H1 (cell line): ENCODE measurements at regions not wholly inside any gene's neighbourhood (a gene's known extent, or its start where the extent isn't known, plus 50 kb on each side); places are given as distances from the start of the nearest gene placed in this dataset.

Experiments used
- ASH2L ChIP-seq: fragments of 200-600, 300-600 bp; sonication (generic); IDR thresholded peaks from one replicate; pipeline ENCODE4 v1.7.1; 2017; ENCODE audit warnings: low read length
- CTCF ChIP-seq, 3 experiments: IDR thresholded peaks; 1 replicate in 2 of 3; 2 replicates in 1 of 3; pipeline versions ENCODE4 v1.5.1 to v1.6.1; 2011; ENCODE audit warnings: low read length in 3 of 3, mild to moderate bottlenecking in 3 of 3, inconsistent platforms in 2 of 3, low read depth in 1 of 3, moderate library complexity in 1 of 3; ENCODE audit not compliant: insufficient read depth in 1 of 3; ENCODE audit errors: control extremely low read depth in 1 of 3
- EP300 ChIP-seq, 2 experiments: IDR thresholded peaks; 1 replicate in 1 of 2; 2 replicates in 1 of 2; pipeline ENCODE4 v1.6.1; 2011 to 2012; ENCODE audit warnings: low read depth in 2 of 2, low read length in 2 of 2, mild to moderate bottlenecking in 2 of 2, borderline replicate concordance in 1 of 2, inconsistent platforms in 1 of 2, moderate library complexity in 1 of 2
- HDAC2 ChIP-seq, 2 experiments: fragments of 300-600 bp in 1 of 2; sonication (generic) in 1 of 2; IDR thresholded peaks; 2 replicates each; pipeline ENCODE4 v1.6.1; 2011 to 2012; ENCODE audit warnings: low read depth in 2 of 2, low read length in 2 of 2, mild to moderate bottlenecking in 2 of 2, moderate library complexity in 2 of 2, borderline replicate concordance in 1 of 2, inconsistent platforms in 1 of 2
- KDM1A ChIP-seq: fragments of 200-600, 300-600 bp; sonication (generic); IDR thresholded peaks from 2 replicates; pipeline ENCODE4 v1.7.1; 2016; ENCODE audit warnings: mild to moderate bottlenecking, low read length, borderline replicate concordance
- KDM4A ChIP-seq: IDR thresholded peaks from one replicate; pipeline ENCODE4 v1.7.1; 2012; ENCODE audit warnings: low read depth, mild to moderate bottlenecking, moderate library complexity, low read length, inconsistent platforms; ENCODE audit not compliant: severe bottlenecking
- NANOG ChIP-seq: IDR thresholded peaks from 2 replicates; pipeline ENCODE4 v1.6.1; 2011; ENCODE audit warnings: low read length, low read depth, mild to moderate bottlenecking, inconsistent platforms; ENCODE audit not compliant: insufficient read depth, poor library complexity, severe bottlenecking
- RBBP5 ChIP-seq: IDR thresholded peaks from 2 replicates; pipeline ENCODE4 v1.7.1; 2012; ENCODE audit warnings: low read depth, mild to moderate bottlenecking, inconsistent platforms, low read length, moderate library complexity, borderline replicate concordance
- SIRT6 ChIP-seq: IDR thresholded peaks from one replicate; pipeline ENCODE4 v1.7.1; 2012; ENCODE audit warnings: low read length, inconsistent platforms
- TCF12 ChIP-seq: IDR thresholded peaks from 2 replicates; pipeline ENCODE4 v1.6.1; 2011; ENCODE audit warnings: low read depth, mild to moderate bottlenecking, low read length

GRCh38 chr2:217167531-217167930 is 307.7 kb upstream of the TNP1 start (continued):
- TF ChIP-seq EP300 (IDR thresholded peaks at IDR 0.05; ENCODE audit: borderline replicate concordance in 1 of 2, low read depth in 2 of 2, low read length in 2 of 2): no peak
- TF ChIP-seq RBBP5: no peak
- TF ChIP-seq ASH2L: no peak
- no peak for TF ChIP-seq SIRT6
- no peak for TF ChIP-seq CTCF (IDR thresholded peaks at IDR 0.05; ENCODE audit: control extremely low read depth in 1 of 3, insufficient read depth in 1 of 3, low read depth in 1 of 3, low read length in 3 of 3)
- TF ChIP-seq KDM1A: no peak
- TF ChIP-seq NANOG: no peak
- TF ChIP-seq HDAC2 (IDR thresholded peaks at IDR 0.05; ENCODE audit: borderline replicate concordance in 1 of 2, low read depth in 2 of 2, low read length in 2 of 2): no peak
- no peak for TF ChIP-seq KDM4A
- TF ChIP-seq TCF12: no peak
